GM21529 (cell line): ENCODE measurements at regions not wholly inside any gene's neighbourhood (a gene's known extent, or its start where the extent isn't known, plus 50 kb on each side); places are given as distances from the start of the nearest gene placed in this dataset.
"Not testable (repeated sequence)": the region's sequence is repeated elsewhere in the genome, so short reads cannot be mapped to it uniquely, and the experiment has no call there.

Experiments
- ATAC-seq: cut with Tn5 transposase; IDR thresholded peaks from one replicate; pipeline ENCODE4 v1.9.1; 2021; ENCODE audit not compliant: unreplicated experiment

GRCh38 chr5:156019571-156020180, 307.3 kb upstream of the SGCD start:
- ATAC-seq = no peak

DNA sequence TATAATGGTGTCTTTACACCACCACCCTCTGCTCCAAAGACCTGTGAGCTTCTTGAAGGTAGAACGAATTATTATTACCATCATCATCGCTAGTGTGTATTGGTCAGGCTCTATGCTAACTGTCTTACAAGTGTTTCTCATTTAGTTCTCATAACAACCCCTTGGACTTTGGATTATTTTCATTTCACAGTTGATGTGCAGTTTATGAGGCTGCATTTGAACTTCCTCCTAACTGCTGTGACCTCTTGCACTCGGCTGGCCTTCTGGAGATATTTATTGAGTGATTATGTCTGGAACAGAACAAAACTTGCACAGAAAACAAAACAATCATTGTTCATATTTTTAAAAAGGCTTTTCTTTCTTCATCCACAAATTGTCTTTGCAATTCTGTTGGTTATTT, 306.3 kb upstream of the SGCD start:
- no peak for ATAC-seq

DNA sequence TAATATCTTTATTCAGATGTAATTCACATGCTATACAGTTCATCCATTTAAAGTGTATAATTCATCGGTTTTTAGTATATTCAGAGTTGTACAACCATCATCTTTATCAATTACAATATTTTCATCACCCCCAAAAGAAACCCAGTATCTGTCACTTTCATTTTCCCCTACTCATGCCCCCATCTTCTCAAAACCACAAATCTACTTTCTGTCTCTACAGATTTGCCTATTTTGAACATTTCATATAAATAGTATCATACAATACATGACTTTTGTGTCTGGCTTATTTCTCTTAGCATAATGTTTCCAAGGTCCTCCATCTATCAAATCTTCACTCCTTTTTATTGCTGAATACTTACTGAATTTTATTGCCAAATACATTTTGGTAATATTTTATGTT, 305.1 kb upstream of the SGCD start:
- ATAC-seq = no peak

GRCh38 chr5:156025656-156026055, 301.3 kb upstream of the SGCD start:
- ATAC-seq = no peak

DNA sequence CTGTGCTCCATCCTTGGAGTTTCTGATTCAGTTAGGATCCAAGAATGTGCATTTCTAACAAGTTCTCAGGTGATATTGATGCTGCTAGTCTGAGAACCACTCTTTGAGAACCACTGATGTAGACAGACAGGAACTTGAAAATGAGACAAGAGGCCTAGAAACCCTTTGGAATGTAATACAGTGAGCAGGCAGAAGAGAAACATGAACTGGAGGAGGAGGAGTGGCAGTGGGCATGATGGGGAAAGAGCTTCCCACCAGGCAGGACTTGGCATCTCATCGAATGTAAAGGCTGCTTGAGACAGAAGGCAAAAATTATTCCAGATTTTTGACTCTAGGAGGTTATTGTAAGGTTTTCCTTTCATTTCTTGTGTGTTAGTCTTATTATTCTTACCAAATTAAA, 295.8 kb upstream of the SGCD start:
- no peak for ATAC-seq

GRCh38 chr5:156036640-156037039, 290.3 kb upstream of the SGCD start:
- ATAC-seq = no peak

DNA sequence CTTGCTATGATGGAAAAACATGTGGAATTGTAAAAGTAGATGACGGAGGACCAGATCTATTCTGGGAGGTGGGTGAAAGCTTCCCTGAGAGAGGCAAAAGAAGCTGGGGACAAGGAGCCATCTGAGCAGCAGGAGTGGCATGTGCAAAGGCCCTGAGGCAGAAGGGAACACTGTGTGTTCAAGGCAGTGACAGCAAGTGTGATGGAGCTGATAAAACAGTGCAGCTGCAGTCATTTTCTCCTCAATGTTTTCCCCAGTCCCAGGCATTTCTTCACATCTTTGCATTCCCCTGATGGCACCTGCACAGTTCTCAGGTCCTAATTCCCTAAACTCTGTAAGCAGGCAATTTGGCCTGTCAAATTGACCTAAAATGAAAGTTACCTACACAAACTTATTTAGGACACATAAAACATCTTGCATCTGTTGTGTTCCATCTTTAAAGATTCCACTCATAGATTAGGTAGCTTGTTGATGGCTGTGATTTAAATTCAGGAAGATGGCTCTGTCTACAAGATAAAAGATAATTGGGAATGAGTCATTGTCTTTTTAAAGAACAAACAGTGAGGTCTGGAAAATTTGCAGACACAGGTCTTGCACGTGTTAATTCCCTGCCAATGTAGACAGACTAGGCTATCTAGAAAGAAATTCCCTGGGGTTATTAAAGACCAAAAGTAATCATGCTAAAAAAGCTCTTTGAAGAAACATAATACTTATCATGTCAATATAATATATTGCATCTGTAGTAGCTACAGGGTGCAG, 289.6 kb upstream of the SGCD start:
- ATAC-seq = no peak

- ATAC-seq = no peak
Observed at GRCh38 chr5:156042726-156043125, 284.2 kb upstream of the SGCD start.

DNA sequence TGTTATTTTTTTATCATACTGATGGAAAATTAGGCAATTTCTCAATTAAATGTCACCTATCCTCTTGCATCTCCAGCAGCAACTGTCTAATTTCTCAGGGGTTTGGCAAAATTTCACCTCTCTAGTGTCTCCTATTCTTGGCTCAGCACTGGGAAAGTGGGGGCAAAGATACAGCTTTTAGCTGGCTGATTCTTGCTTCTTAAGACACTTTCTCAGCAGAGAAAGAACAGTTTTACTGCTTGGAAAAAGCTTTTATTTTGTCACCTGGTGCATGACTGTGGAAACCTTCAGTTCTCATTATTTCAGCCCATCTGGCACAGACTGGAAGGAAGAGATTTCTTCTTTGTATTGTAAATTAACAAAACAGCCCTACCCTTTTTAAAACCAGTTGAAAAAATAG, 283.6 kb upstream of the SGCD start:
- no peak for ATAC-seq

DNA sequence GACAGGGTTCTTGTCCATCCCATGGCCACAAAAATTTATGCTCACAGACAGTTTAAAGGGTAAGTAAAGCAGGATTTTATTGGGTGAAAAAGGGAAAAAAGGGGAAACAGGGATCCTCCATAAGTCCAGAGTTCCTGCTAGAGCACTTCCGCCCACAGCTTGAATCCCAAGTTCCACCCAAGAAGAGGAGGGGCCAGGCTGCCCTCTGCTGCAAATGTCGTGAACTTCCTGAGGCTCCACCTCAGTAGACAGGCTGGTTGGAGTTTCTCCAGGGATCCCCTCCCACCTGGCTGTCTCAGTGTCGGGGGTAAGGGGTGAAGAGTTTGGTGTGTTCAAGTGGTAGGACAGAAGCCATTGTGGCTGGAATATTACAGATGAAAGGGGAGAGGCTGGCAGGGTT, 275.0 kb upstream of the SGCD start:
- ATAC-seq = no peak

DNA sequence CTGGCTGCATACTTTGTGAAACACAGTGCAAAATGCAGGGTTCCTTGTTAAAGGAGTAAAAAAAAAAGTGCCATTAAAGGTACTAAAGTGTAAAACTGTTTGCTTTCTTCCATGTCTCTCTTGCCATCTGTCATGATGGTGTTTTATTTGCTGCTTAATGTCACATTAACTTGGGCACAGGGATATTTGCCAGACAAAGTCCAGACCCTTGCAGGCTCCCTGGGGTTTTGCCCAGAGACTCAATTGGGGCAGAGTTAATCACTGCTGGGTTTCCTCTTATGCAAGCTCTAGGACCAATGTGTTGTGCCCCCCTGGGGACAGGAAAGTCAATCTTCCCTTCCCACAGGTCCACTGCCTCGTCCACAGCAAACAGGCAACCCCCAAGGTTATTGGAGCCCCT, 274.3 kb upstream of the SGCD start:
- no peak for ATAC-seq

GRCh38 chr5:156053056-156053455, 273.9 kb upstream of the SGCD start:
- ATAC-seq = no peak

DNA sequence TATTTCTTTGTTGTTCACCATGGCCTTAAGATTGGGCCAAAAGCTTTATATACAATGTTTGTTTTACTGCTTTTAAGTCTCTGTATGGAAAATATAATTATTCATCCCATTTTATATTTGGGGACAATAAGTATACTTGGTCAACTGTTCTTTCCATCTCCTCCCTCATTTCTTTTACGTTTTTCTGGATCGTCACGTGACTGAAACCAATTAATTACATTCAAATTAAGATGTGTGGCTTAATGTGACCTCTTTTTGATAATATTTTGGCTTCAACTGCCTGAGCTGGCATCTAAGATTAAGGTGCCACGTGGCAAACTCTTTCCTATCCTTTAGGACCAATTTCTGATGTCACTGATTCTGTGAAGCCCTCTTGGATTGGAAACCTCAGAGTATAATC, 250.1 kb upstream of the SGCD start:
- no peak for ATAC-seq

GRCh38 chr5:156087577-156088110, 239.3 kb upstream of the SGCD start:
- ATAC-seq = no peak

DNA sequence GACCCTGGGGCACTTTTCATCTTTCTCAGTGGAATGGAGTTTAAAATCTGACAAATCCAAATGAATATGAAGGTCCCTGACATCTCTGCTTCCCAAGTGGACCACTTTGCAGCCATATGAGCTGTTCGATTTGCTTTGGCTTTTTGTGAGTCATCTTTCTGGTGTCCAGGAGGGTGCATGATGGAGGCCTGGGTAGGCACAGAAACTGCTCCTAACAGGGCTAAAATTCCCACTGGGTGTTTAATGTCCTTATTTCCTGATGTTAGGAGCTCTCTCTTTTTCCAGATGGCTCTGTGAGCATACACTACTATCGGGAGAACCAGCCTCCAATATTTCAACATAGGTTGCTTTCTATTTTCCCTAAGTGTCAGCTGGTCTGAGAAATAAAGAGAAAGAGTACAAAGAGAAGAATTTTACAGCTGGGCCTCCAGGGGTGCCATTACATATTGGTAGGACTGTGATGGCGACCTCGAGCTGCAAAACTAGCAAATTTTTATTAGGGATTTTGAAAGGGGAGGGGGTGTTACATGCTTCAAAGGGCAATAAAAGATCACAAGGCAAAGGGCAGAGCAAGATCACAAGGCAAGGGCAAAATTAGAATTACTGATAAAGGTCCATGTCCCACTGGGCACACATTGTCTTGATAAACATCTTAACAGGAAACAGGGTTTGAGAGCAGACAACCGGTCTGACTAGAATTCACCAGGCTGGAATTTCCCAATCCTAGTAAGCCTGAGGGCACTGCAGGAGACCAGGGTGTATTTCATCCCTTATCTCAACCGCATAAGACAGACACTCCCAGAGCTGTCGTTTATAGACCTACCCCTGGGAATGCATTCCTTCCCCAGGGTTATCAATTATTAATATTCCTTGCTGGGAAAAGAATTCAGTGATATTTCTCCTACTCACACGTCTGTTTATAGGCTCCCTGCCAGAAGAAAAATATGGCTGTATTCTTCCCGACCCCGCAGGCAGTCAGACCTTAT, 236.7 kb upstream of the SGCD start:
- ATAC-seq = not testable (repeated sequence)

DNA sequence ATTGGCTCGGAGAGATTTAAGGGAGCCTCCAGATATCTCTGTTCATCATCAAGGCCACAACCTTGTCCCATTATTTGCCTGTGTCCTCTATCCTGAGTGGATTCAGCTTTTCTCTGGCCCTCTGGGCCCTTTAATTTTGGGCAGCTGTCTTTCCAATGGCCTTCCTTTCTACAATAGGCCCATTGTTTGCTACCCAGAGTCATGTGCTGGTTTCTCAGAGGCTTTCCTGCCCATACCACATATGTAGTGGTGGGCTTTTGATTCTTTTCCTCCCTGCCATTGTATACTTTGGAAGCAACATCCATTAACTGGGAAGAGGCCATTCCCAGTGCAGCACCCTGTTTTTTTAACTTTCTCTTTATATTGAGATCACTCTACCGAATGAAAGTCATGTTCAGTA, 233.9 kb upstream of the SGCD start:
- no peak for ATAC-seq

GRCh38 chr5:156094001-156094400, 233.0 kb upstream of the SGCD start:
- no peak for ATAC-seq

GRCh38 chr5:156095709-156096241, 231.2 kb upstream of the SGCD start:
- ATAC-seq = no peak

- no peak for ATAC-seq
Observed at GRCh38 chr5:156096259-156096658, 230.7 kb upstream of the SGCD start.

- no peak for ATAC-seq
Observed at GRCh38 chr5:156103155-156103885, 223.6 kb upstream of the SGCD start.
